Endothelial cell (in vitro differentiated cells): ENCODE measurements at regions not wholly inside any gene's neighbourhood (a gene's known extent, or its start where the extent isn't known, plus 50 kb on each side); places are given as distances from the start of the nearest gene placed in this dataset.
"Not testable (repeated sequence)": the region's sequence is repeated elsewhere in the genome, so short reads cannot be mapped to it uniquely, and the experiment has no call there.

Experiments
- DNase-seq: peaks from one replicate; pipeline ENCODE4 v3.0.0; 2021; ENCODE audit warnings: low spot score
- H3K27ac Mint-ChIP-seq: one replicate; pipeline ENCODE4 v1.8.0; 2021; ENCODE audit warnings: mixed read lengths, inconsistent platforms; ENCODE audit not compliant: unreplicated experiment
- H3K27me3 Mint-ChIP-seq: one replicate; pipeline ENCODE4 v1.8.0; 2021; ENCODE audit warnings: mild to moderate bottlenecking, moderate library complexity, mixed read lengths, inconsistent platforms; ENCODE audit not compliant: unreplicated experiment
- H3K36me3 Mint-ChIP-seq: one replicate; pipeline ENCODE4 v1.8.0; 2021; ENCODE audit warnings: mild to moderate bottlenecking, low read depth, mixed read lengths, inconsistent platforms; ENCODE audit not compliant: unreplicated experiment
- H3K4me1 Mint-ChIP-seq: one replicate; pipeline ENCODE4 v1.8.0; 2021; ENCODE audit warnings: mild to moderate bottlenecking, mixed read lengths, inconsistent platforms; ENCODE audit not compliant: unreplicated experiment
- H3K4me3 Mint-ChIP-seq: one replicate; pipeline ENCODE4 v1.8.0; 2021; ENCODE audit warnings: mild to moderate bottlenecking, mixed read lengths, inconsistent platforms; ENCODE audit not compliant: unreplicated experiment
- H3K9me3 Mint-ChIP-seq: one replicate; pipeline ENCODE4 v1.8.0; 2021; ENCODE audit warnings: mixed read lengths, inconsistent platforms; ENCODE audit not compliant: unreplicated experiment
- CTCF ChIP-seq: fragments of 200-600 bp; sonication (generic); IDR thresholded peaks from one replicate; pipeline ENCODE4 v1.5.0; 2021; ENCODE audit warnings: antibody characterized with exemption; ENCODE audit not compliant: unreplicated experiment

DNA sequence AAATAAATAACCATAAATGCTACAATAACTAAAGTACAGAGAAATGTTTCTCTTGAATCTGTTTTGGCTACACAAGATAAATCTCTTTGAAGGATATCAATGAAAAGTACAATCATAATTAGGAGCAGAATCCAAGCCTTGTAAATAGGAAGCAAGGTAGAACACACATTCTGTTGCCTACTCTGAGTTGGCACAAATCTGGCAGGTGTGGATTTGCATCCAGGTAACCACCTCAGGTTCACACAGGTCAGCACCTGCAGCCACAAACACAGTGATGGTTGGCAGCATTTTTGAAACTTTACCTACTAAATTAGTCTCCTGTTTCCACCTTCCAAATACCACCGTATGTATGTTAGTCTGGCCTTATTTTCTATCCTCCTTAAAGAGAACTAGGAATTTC is 105.3 kb upstream of the PIK3R1 start:
- Mint-ChIP-seq H3K27me3 (no peaks in the 10 kb centered on the region), H3K27ac (no peak overlapping the region), H3K4me1 (no peaks in the 10 kb centered on the region), H3K4me3 (no peak overlapping the region), H3K9me3 (no peaks in the 10 kb centered on the region), H3K36me3 (no peaks in the 10 kb centered on the region)
- TF ChIP-seq CTCF: no peak
- DNase-seq: no peak

GRCh38 chr5:68104217-68104616 is 111.3 kb upstream of the PIK3R1 start:
- H3K27ac Mint-ChIP-seq, H3K4me1 Mint-ChIP-seq, H3K36me3 Mint-ChIP-seq, H3K27me3 Mint-ChIP-seq, DNase-seq, H3K9me3 Mint-ChIP-seq, H3K4me3 Mint-ChIP-seq: not testable (repeated sequence)

- not testable (repeated sequence) for H3K36me3 Mint-ChIP-seq, DNase-seq, H3K4me1 Mint-ChIP-seq, H3K4me3 Mint-ChIP-seq, H3K27me3 Mint-ChIP-seq, H3K27ac Mint-ChIP-seq, H3K9me3 Mint-ChIP-seq
Measured at GRCh38 chr5:68103297-68103696, 112.3 kb upstream of the PIK3R1 start.

- Mint-ChIP-seq H3K4me1 (no peaks in the 10 kb centered on the region), H3K9me3 (no peaks in the 10 kb centered on the region), H3K27me3 (no peaks in the 10 kb centered on the region), H3K27ac (no peak overlapping the region), H3K36me3 (no peaks in the 10 kb centered on the region), H3K4me3 (no peak overlapping the region)
- no peak for TF ChIP-seq CTCF
- DNase-seq: no peak
Measured at GRCh38 chr5:68099327-68099726, 116.2 kb upstream of the PIK3R1 start.

DNA sequence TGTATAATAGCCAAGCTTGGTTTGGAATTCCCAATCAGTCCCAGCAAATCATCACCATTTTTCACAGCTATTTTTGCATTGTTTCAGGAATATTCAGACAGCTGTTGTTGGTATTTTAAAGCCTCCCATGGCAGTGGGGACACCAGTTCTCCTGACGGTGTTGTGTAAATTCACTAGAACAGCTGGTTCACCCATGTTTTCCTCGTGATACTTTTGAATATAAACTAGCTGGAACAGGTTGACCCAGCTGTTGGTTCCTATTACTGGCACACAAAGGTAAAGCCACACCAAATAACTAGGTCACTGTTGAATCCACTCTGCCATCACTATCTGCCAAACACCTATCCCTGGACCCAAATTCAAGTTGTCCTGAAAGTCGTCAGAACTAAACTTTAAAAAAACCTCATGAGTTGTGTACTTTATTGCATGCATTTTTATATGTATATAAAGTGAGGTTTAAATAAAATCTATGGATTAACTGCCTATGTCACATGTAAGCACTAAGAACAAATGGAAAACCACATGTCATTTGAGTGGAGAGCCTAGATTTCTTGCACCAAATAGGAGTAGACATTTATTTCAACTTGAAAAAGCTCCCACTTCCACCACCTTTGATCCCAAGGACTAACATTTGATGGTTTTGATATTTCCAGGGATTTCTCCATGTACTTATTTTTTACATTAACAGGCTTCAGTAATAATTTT is 121.9 kb upstream of the PIK3R1 start:
- Mint-ChIP-seq H3K4me3 (no peak overlapping the region), H3K36me3 (no peaks in the 10 kb centered on the region), H3K4me1 (no peaks in the 10 kb centered on the region), H3K9me3 (peaks cover 5% of the 10 kb centered on the region), H3K27me3 (peaks cover 2% of the 10 kb centered on the region), H3K27ac (no peak overlapping the region)
- TF ChIP-seq CTCF: no peak
- no peak for DNase-seq

GRCh38 chr5:68088302-68088701 is 127.3 kb upstream of the PIK3R1 start:
- Mint-ChIP-seq H3K4me3 (no peak overlapping the region), H3K27me3 (peaks cover 3% of the 10 kb centered on the region), H3K9me3 (peaks cover 5% of the 10 kb centered on the region), H3K4me1 (peaks cover 13% of the 10 kb centered on the region), H3K36me3 (no peaks in the 10 kb centered on the region), H3K27ac (no peak overlapping the region)
- no peak for DNase-seq
- TF ChIP-seq CTCF: no peak
